ENCODE measurements at regions not wholly inside any gene's neighbourhood (a gene's known extent, or its start where the extent isn't known, plus 50 kb on each side); places are given as distances from the start of the nearest gene placed in this dataset.

DNA sequence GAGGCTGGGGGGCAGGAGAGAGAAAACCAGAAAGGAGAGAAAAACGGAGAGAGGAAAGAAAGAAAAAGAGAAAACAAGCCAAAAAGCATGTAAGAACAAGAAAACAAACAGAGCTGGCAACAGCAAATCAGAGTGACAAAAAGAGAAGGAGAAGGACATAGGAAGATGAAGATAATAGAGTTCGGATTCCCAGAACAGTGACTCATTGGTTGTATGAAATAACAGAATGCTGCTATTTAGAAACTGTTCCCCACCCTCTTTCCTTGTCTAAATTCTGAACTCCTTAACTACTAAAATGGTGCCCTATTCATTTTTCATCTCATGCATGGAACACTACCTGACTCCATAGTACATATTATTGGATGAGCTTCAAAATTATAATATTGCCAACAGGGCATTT is 317.4 kb downstream of the C11orf87 start:
- no peak for TF ChIP-seq EZH2 (IDR thresholded peaks at IDR 0.05; ENCODE audit: insufficient read depth, low read length)
- TF ChIP-seq, protein P1, sequence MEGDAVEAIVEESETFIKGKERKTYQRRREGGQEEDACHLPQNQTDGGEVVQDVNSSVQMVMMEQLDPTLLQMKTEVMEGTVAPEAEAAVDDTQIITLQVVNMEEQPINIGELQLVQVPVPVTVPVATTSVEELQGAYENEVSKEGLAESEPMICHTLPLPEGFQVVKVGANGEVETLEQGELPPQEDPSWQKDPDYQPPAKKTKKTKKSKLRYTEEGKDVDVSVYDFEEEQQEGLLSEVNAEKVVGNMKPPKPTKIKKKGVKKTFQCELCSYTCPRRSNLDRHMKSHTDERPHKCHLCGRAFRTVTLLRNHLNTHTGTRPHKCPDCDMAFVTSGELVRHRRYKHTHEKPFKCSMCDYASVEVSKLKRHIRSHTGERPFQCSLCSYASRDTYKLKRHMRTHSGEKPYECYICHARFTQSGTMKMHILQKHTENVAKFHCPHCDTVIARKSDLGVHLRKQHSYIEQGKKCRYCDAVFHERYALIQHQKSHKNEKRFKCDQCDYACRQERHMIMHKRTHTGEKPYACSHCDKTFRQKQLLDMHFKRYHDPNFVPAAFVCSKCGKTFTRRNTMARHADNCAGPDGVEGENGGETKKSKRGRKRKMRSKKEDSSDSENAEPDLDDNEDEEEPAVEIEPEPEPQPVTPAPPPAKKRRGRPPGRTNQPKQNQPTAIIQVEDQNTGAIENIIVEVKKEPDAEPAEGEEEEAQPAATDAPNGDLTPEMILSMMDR (IDR thresholded peaks at IDR 0.05; ENCODE audit: insufficient read depth, low read depth, low read length), result no peak
